NCI-H2081 (cell line): ENCODE measurements at regions not wholly inside any gene's neighbourhood (a gene's known extent, or its start where the extent isn't known, plus 50 kb on each side); places are given as distances from the start of the nearest gene placed in this dataset.

Experiments used
- DNase-seq, 2 experiments: peaks; one replicate each; lab custom pipeline; 2025; lab: John Stamatoyannopoulos, UW

- DNase-seq: no peak
Measured at GRCh38 chr4:123455360-123455759, 58.8 kb downstream of the SPRY1 start.

- DNase-seq: no peak
Measured at GRCh38 chr4:123462007-123462406, 65.4 kb downstream of the SPRY1 start.

- no peak for DNase-seq
Measured at GRCh38 chr4:123463869-123464268, 67.3 kb downstream of the SPRY1 start.

GRCh38 chr4:123465416-123465815, 68.8 kb downstream of the SPRY1 start:
- no peak for DNase-seq

- DNase-seq: no peak
Measured at GRCh38 chr4:123466080-123466785, 69.6 kb downstream of the SPRY1 start.

GRCh38 chr4:123468479-123469031, 72.0 kb downstream of the SPRY1 start:
- DNase-seq: no peak

GRCh38 chr4:123469245-123469644, 72.7 kb downstream of the SPRY1 start:
- DNase-seq: no peak

GRCh38 chr4:123469696-123470095, 73.1 kb downstream of the SPRY1 start:
- DNase-seq: no peak

- DNase-seq: no peak
Measured at GRCh38 chr4:123470640-123471039, 74.0 kb downstream of the SPRY1 start.

- DNase-seq: no peak
Measured at GRCh38 chr4:123471655-123472369, 75.2 kb downstream of the SPRY1 start.

- DNase-seq: no peak
Measured at GRCh38 chr4:123474817-123475216, 78.2 kb downstream of the SPRY1 start.

GRCh38 chr4:123476089-123476488, 79.5 kb downstream of the SPRY1 start:
- no peak for DNase-seq

GRCh38 chr4:123477711-123478209, 81.2 kb downstream of the SPRY1 start:
- no peak for DNase-seq

GRCh38 chr4:123478859-123479345, 82.3 kb downstream of the SPRY1 start:
- DNase-seq: no peak

GRCh38 chr4:123479944-123480343, 83.3 kb downstream of the SPRY1 start:
- DNase-seq: no peak

- DNase-seq: no peak
Measured at GRCh38 chr4:123480706-123481418, 84.3 kb downstream of the SPRY1 start.

- DNase-seq: no peak
Measured at GRCh38 chr4:123481717-123482116, 85.1 kb downstream of the SPRY1 start.

- no peak for DNase-seq
Measured at GRCh38 chr4:123484291-123484926, 87.8 kb downstream of the SPRY1 start.

- DNase-seq: no peak
Measured at GRCh38 chr4:123485601-123486000, 89.0 kb downstream of the SPRY1 start.

GRCh38 chr4:123488916-123489315, 92.3 kb downstream of the SPRY1 start:
- no peak for DNase-seq

- DNase-seq: no peak
Measured at GRCh38 chr4:123495530-123495929, 98.9 kb downstream of the SPRY1 start.

- no peak for DNase-seq
Measured at GRCh38 chr4:123496421-123496820, 99.8 kb downstream of the SPRY1 start.
